OCI-LY7 (cell line): ENCODE measurements at regions not wholly inside any gene's neighbourhood (a gene's known extent, or its start where the extent isn't known, plus 50 kb on each side); places are given as distances from the start of the nearest gene placed in this dataset.
"Not testable (repeated sequence)": the region's sequence is repeated elsewhere in the genome, so short reads cannot be mapped to it uniquely, and the experiment has no call there.

Experiments
- BruUV-seq: library from RNA; stranded (reverse); fragments of 400-500 nt; replicated peaks from 2 replicates; lab custom pipeline; 2021; lab: Mats Ljungman, UMichigan
- CTCF ChIA-PET: fragments of 300-600 bp; sonication (Branson Sonifier 250); formaldehyde crosslinking; loops from one replicate; lab custom pipeline; 2022; ENCODE audit warnings: antibody characterized with exemption; ENCODE audit not compliant: unreplicated experiment; lab: Charles Lee
- POLR2A ChIA-PET: fragments of 300-600 bp; sonication (Branson Sonifier 250); formaldehyde crosslinking; loops from one replicate; lab custom pipeline; 2022; ENCODE audit warnings: antibody characterized with exemption; lab: Charles Lee
- DNase-seq: peaks from one replicate; pipeline ENCODE4 v3.0.0-alpha.2; 2015; ENCODE audit warnings: low spot score
- H2AFZ ChIP-seq: fragments of 200-600 bp; sonication (generic), shearing (Covaris generic); 2 replicates; pipeline ENCODE4 v1.6.1; 2014; ENCODE audit warnings: mild to moderate bottlenecking, antibody characterized with exemption, low read length, moderate library complexity
- H3K27ac ChIP-seq: fragments of 200-600 bp; sonication (generic); 2 replicates; pipeline ENCODE4 v1.5.1; 2014; ENCODE audit warnings: mixed run types, low read depth, mild to moderate bottlenecking, moderate library complexity, low read length, inconsistent platforms; ENCODE audit not compliant: poor library complexity, severe bottlenecking
- H3K36me3 ChIP-seq: fragments of 200-600 bp; sonication (generic); 2 replicates; pipeline ENCODE4 v1.6.1; 2014; ENCODE audit warnings: mild to moderate bottlenecking, antibody characterized with exemption, low read length, moderate library complexity, mixed read lengths; ENCODE audit not compliant: insufficient read depth
- H3K4me1 ChIP-seq: fragments of 200-600 bp; sonication (generic); 2 replicates; pipeline ENCODE4 v1.5.1; 2014; ENCODE audit warnings: mild to moderate bottlenecking, low read length; ENCODE audit not compliant: insufficient read depth, poor library complexity, severe bottlenecking
- H3K4me2 ChIP-seq: fragments of 200-600 bp; sonication (generic); 2 replicates; pipeline ENCODE4 v1.6.1; 2014; ENCODE audit warnings: mild to moderate bottlenecking, low read length
- H3K4me3 ChIP-seq: fragments of 200-600 bp; sonication (generic); 2 replicates; pipeline ENCODE4 v1.5.1; 2014; ENCODE audit warnings: mild to moderate bottlenecking, low read depth, low read length; ENCODE audit not compliant: poor library complexity, severe bottlenecking
- H3K79me2 ChIP-seq: fragments of 200-600 bp; sonication (generic); 2 replicates; pipeline ENCODE4 v1.6.1; 2016; ENCODE audit warnings: low read depth, mild to moderate bottlenecking, low read length, moderate library complexity, mixed read lengths; ENCODE audit not compliant: insufficient read depth
- H3K9me2 ChIP-seq: fragments of 200-600 bp; sonication (generic); 2 replicates; pipeline ENCODE4 v1.6.1; 2016; ENCODE audit warnings: mild to moderate bottlenecking, low read length, mixed read lengths; ENCODE audit not compliant: insufficient read depth
- H3K9me3 ChIP-seq: fragments of 200-600 bp; sonication (generic); 2 replicates; pipeline ENCODE4 v1.6.1; 2014; ENCODE audit warnings: mild to moderate bottlenecking, mixed run types, low read length, mixed read lengths
- H4K20me1 ChIP-seq: fragments of 200-600 bp; sonication (generic); 2 replicates; pipeline ENCODE4 v1.6.1; 2014; ENCODE audit warnings: mild to moderate bottlenecking, antibody characterized with exemption, low read length, moderate library complexity, mixed read lengths; ENCODE audit not compliant: insufficient read depth
- EZH2phosphoT487 ChIP-seq: fragments of 200-600 bp; sonication (generic); IDR thresholded peaks from 2 replicates; pipeline ENCODE4 v1.6.1; 2018; ENCODE audit warnings: low read depth, borderline replicate concordance, mild to moderate bottlenecking, mixed run types, antibody characterized with exemption, low read length, moderate library complexity, mixed read lengths
- intact Hi-C: fragments of 100-400 bp; cut with micrococcal nuclease; formaldehyde crosslinking; loops from one replicate; pipeline ENCODE4 v1.10.0; 2022; ENCODE audit not compliant: unreplicated experiment
- TF ChIP-seq, protein P1 (sequence below): fragments of 200-600 bp; sonication (generic); conservative IDR thresholded peaks from 2 replicates; pipeline ENCODE4 v1.5.1; 2014; ENCODE audit warnings: mild to moderate bottlenecking, antibody characterized with exemption, low read length, moderate library complexity, mixed read lengths

DNA sequence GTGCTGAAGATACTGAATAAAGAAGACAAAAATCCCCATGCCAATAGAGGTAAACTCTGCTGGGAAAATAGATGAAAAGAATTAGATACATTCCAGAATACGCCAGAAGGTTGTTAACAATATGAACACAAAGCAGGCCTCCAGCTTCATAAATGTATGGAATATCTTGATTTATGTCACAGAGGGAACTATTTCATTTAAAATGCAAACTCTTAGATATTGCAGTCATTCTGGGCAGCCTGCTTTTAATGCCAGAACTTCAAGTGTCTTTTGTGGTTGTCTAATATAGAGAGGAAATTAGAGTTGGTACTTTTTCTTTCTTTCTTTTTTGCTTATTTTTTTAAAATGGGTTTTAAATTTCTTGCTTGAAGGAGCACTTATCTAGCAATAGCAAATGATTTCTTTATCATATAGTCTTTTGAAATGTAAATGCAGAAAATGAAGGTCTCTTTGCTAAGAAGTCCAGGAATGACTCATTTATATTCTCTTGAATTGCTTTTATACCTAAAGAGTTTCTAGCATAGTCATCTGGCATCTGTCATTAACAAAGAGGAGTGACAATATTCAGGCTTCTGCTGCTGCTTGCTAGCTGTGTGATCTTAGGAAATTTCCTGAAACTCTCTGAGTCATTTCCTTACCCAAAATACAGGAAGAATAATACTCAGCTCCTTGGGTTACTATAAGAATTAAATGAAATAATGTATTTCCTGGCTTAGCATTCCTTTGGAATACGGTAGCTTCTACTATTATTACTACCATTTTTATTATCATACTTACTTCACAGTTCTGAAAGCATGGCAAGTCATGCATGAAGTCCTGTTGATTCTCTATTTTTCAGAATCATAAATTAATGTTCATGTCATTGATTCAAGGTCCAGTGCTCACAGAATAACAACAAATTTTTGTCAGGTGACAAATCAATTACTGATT lies 527.6 kb downstream of the DIPK2A start:
- Histone ChIP-seq H3K79me2 (no peaks in the 10 kb centered on the region), H3K27ac (no peak overlapping the region), H3K4me2 (no peak overlapping the region), H3K9me3 (no peaks in the 10 kb centered on the region), H3K4me1 (no peaks in the 10 kb centered on the region), H3K4me3 (no peak overlapping the region), H2AFZ (no peak overlapping the region), H3K36me3 (no peaks in the 10 kb centered on the region), H4K20me1 (no peaks in the 10 kb centered on the region), H3K9me2 (no peaks in the 10 kb centered on the region)
- TF ChIP-seq, protein P1, sequence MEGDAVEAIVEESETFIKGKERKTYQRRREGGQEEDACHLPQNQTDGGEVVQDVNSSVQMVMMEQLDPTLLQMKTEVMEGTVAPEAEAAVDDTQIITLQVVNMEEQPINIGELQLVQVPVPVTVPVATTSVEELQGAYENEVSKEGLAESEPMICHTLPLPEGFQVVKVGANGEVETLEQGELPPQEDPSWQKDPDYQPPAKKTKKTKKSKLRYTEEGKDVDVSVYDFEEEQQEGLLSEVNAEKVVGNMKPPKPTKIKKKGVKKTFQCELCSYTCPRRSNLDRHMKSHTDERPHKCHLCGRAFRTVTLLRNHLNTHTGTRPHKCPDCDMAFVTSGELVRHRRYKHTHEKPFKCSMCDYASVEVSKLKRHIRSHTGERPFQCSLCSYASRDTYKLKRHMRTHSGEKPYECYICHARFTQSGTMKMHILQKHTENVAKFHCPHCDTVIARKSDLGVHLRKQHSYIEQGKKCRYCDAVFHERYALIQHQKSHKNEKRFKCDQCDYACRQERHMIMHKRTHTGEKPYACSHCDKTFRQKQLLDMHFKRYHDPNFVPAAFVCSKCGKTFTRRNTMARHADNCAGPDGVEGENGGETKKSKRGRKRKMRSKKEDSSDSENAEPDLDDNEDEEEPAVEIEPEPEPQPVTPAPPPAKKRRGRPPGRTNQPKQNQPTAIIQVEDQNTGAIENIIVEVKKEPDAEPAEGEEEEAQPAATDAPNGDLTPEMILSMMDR, result no peak
- TF ChIP-seq EZH2phosphoT487, result no peak
- DNase-seq, result no peak
- CTCF ChIA-PET, result no interaction called here
- POLR2A ChIA-PET, result no interaction called here
- no TSS peak for BruUV-seq
- intact Hi-C loops, result no loop called here

GRCh38 chr3:144501467-144501866 lies 529.8 kb downstream of the DIPK2A start:
- DNase-seq, result no peak
- H3K9me2 ChIP-seq, result no peaks in the 10 kb centered on the region
- CTCF ChIA-PET, result no interaction called here
- H3K79me2 ChIP-seq, result no peaks in the 10 kb centered on the region
- no peak overlapping the region for H3K4me3 ChIP-seq
- TF ChIP-seq, protein P1, result no peak
- no peak for TF ChIP-seq EZH2phosphoT487
- no peak overlapping the region for H3K27ac ChIP-seq
- intact Hi-C loops, result no loop called here
- H2AFZ ChIP-seq, result no peak overlapping the region
- no peaks in the 10 kb centered on the region for H3K9me3 ChIP-seq
- POLR2A ChIA-PET, result no interaction called here
- H3K4me1 ChIP-seq, result no peaks in the 10 kb centered on the region
- H3K4me2 ChIP-seq, result no peak overlapping the region
- H3K36me3 ChIP-seq, result no peaks in the 10 kb centered on the region
- BruUV-seq, result no TSS peak
- no peaks in the 10 kb centered on the region for H4K20me1 ChIP-seq

- no peaks in the 10 kb centered on the region for H3K9me2 ChIP-seq
- no peak for DNase-seq
- ChIA-PET POLR2A (no interaction called here), CTCF (no interaction called here)
- BruUV-seq, result no TSS peak
- H3K4me3 ChIP-seq, result no peak overlapping the region
- intact Hi-C loops, result no loop called here
- no peaks in the 10 kb centered on the region for H3K9me3 ChIP-seq
- no peak overlapping the region for H3K4me2 ChIP-seq
- no peak overlapping the region for H2AFZ ChIP-seq
- no peaks in the 10 kb centered on the region for H3K79me2 ChIP-seq
- no peaks in the 10 kb centered on the region for H3K4me1 ChIP-seq
- TF ChIP-seq, protein P1, result no peak
- TF ChIP-seq EZH2phosphoT487, result no peak
- no peak overlapping the region for H3K27ac ChIP-seq
- no peaks in the 10 kb centered on the region for H3K36me3 ChIP-seq
- no peaks in the 10 kb centered on the region for H4K20me1 ChIP-seq
These were observed 530.8 kb downstream of the DIPK2A start for GRCh38 chr3:144502402-144502801.

GRCh38 chr3:144506375-144506774 lies 534.8 kb downstream of the DIPK2A start:
- H3K4me3 ChIP-seq, H3K9me3 ChIP-seq, POLR2A ChIA-PET, BruUV-seq, intact Hi-C loops, H3K4me1 ChIP-seq, H3K79me2 ChIP-seq, DNase-seq, H3K9me2 ChIP-seq, H3K36me3 ChIP-seq, H2AFZ ChIP-seq, H3K4me2 ChIP-seq, H4K20me1 ChIP-seq, H3K27ac ChIP-seq, CTCF ChIA-PET: not testable (repeated sequence)
